ENCODE measurements at regions not wholly inside any gene's neighbourhood (a gene's known extent, or its start where the extent isn't known, plus 50 kb on each side); places are given as distances from the start of the nearest gene placed in this dataset.

DNA sequence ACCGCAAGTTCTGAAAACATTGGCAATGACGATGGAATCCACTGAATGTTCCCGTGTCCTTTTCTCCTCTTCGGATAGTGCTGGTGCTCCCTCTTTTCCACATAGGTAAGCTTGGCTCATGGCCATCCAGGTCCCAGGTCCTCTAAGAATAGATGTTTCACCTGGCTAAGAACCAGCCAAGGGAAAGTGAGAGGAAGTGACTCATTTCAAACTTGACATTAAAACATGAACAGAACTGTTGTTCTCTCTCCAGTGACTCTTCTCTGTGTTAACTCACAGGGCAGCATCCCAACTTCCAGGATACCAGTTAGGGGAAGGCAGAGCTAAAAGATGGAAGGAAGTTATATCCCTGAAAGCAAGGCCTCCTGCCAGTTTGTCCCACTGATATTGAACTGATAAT lies 493.8 kb upstream of the CHRM3 start:
- TF ChIP-seq, protein P1, sequence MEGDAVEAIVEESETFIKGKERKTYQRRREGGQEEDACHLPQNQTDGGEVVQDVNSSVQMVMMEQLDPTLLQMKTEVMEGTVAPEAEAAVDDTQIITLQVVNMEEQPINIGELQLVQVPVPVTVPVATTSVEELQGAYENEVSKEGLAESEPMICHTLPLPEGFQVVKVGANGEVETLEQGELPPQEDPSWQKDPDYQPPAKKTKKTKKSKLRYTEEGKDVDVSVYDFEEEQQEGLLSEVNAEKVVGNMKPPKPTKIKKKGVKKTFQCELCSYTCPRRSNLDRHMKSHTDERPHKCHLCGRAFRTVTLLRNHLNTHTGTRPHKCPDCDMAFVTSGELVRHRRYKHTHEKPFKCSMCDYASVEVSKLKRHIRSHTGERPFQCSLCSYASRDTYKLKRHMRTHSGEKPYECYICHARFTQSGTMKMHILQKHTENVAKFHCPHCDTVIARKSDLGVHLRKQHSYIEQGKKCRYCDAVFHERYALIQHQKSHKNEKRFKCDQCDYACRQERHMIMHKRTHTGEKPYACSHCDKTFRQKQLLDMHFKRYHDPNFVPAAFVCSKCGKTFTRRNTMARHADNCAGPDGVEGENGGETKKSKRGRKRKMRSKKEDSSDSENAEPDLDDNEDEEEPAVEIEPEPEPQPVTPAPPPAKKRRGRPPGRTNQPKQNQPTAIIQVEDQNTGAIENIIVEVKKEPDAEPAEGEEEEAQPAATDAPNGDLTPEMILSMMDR (IDR thresholded peaks at IDR 0.05) = no peak
- TF ChIP-seq POLR2A (IDR thresholded peaks at IDR 0.05) = no peak

Measured in sigmoid colon (tissue), 3 donors.